ENCODE measurements at regions not wholly inside any gene's neighbourhood (a gene's known extent, or its start where the extent isn't known, plus 50 kb on each side); places are given as distances from the start of the nearest gene placed in this dataset.

DNA sequence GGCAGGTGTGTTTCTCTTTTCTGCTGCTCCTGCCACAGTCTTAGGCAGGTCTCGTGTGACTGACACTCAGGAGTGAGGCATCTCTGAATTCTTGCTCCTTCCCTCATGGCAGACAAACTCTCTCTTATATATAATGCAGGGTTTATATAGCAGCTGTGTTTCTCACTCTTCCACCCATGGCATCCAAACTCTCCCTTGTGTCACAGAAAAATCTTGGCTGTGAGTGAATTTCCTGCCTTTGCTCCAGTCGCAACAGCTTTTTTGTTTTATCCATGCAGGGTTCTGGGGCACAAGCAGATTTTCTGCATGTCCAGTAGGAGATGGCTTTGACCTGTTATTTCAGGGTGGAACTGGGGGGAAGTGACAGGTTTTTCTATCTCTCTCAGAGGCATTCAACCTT, 1275.5 kb downstream of the ADGRL3 start:
- no peak overlapping the region for H3K4me3 ChIP-seq
- H3K9me3 ChIP-seq = no peaks in the 10 kb centered on the region
- H3K27ac ChIP-seq = no peak overlapping the region
- no peak for TF ChIP-seq CTCF (IDR thresholded peaks at IDR 0.05)
- H3K36me3 ChIP-seq = no peaks in the 10 kb centered on the region
- DNase-seq (ENCODE audit: low spot score) = no peak
- H3K27me3 ChIP-seq = no peaks in the 10 kb centered on the region
- H3K4me1 ChIP-seq = no peaks in the 10 kb centered on the region

- no peaks in the 10 kb centered on the region for H3K9me3 ChIP-seq
- DNase-seq (ENCODE audit: low spot score) = no peak
- H3K4me3 ChIP-seq = no peak overlapping the region
- H3K36me3 ChIP-seq = no peaks in the 10 kb centered on the region
- no peak overlapping the region for H3K27ac ChIP-seq
- H3K4me1 ChIP-seq = no peaks in the 10 kb centered on the region
- no peaks in the 10 kb centered on the region for H3K27me3 ChIP-seq
- TF ChIP-seq CTCF (IDR thresholded peaks at IDR 0.05) = no peak
Observed at GRCh38 chr4:62474802-62475201, 1274.7 kb downstream of the ADGRL3 start.

DNA sequence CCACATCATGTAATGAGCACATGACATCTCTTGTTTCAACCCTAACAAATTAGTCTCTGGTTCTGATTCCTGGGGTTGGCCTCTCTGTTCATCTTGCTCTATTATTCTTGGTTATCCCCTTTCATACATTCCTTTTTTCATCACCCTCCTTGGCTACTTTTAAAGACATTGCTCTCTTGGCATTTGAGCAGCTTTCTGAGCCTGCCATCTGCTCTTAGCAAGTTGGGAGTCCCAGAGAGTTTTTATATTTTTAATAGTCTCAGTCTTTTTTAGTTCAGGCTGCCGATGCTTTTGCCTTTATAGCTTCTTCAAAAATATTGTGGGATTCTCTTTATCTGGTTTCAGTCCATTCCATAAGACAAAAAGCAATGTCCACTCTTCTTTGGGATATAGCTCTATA, 1270.9 kb downstream of the ADGRL3 start:
- DNase-seq (ENCODE audit: low spot score) = no peak
- Histone ChIP-seq H3K36me3 (no peaks in the 10 kb centered on the region), H3K4me3 (no peak overlapping the region), H3K27ac (no peak overlapping the region), H3K27me3 (no peaks in the 10 kb centered on the region), H3K9me3 (no peaks in the 10 kb centered on the region), H3K4me1 (no peaks in the 10 kb centered on the region)
- no peak for TF ChIP-seq CTCF (IDR thresholded peaks at IDR 0.05)

- DNase-seq (ENCODE audit: low spot score) = no peak
- no peak overlapping the region for H3K4me3 ChIP-seq
- no peaks in the 10 kb centered on the region for H3K27me3 ChIP-seq
- no peak overlapping the region for H3K27ac ChIP-seq
- no peaks in the 10 kb centered on the region for H3K9me3 ChIP-seq
- H3K4me1 ChIP-seq = no peaks in the 10 kb centered on the region
- H3K36me3 ChIP-seq = no peaks in the 10 kb centered on the region
- TF ChIP-seq CTCF (IDR thresholded peaks at IDR 0.05) = no peak
Observed at GRCh38 chr4:62470421-62470983, 1270.4 kb downstream of the ADGRL3 start.

DNA sequence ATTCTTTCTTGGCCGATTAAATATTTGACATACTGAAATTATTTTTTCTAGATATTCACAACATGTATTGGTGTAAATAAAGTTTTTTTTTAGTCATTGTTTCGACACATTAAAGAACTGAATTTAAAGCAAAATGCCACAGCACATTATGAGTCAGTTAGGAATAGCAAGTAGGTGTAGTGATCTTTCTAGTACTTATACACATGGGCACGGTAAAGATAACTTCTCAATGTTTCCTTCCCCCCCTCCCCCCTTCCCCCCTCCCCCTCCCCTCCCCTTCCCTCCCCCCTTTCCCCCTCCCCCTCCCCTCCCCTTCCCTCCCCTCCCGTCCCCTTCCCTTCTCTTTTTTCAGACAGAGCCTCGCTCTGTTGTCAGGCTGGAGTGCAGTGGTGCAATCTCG, 1269.9 kb downstream of the ADGRL3 start:
- Histone ChIP-seq H3K4me3 (no peak overlapping the region), H3K27ac (no peak overlapping the region), H3K4me1 (no peaks in the 10 kb centered on the region), H3K27me3 (no peaks in the 10 kb centered on the region), H3K9me3 (no peaks in the 10 kb centered on the region), H3K36me3 (no peaks in the 10 kb centered on the region)
- TF ChIP-seq CTCF (IDR thresholded peaks at IDR 0.05) = no peak
- DNase-seq (ENCODE audit: low spot score) = no peak

GRCh38 chr4:62461961-62462360, 1261.8 kb downstream of the ADGRL3 start:
- no peaks in the 10 kb centered on the region for H3K4me1 ChIP-seq

More at GRCh38 chr4:62461961-62462360, 1261.8 kb downstream of the ADGRL3 start:
- DNase-seq (ENCODE audit: low spot score) = no peak
- no peak for TF ChIP-seq CTCF (IDR thresholded peaks at IDR 0.05)
- H3K27me3 ChIP-seq = no peaks in the 10 kb centered on the region
- H3K27ac ChIP-seq = no peak overlapping the region
- no peak overlapping the region for H3K4me3 ChIP-seq
- no peaks in the 10 kb centered on the region for H3K36me3 ChIP-seq
- no peaks in the 10 kb centered on the region for H3K9me3 ChIP-seq
